Right forelimb (tissue), 1 donor: ENCODE measurements at regions not wholly inside any gene's neighbourhood (a gene's known extent, or its start where the extent isn't known, plus 50 kb on each side); places are given as distances from the start of the nearest gene placed in this dataset.
"Not testable (repeated sequence)": the region's sequence is repeated elsewhere in the genome, so short reads cannot be mapped to it uniquely, and the experiment has no call there.

Experiments
- DNase-seq: peaks from one replicate; pipeline ENCODE4 v3.0.0-alpha.2; 2018

GRCh38 chr17:31609996-31610910 lies 218.8 kb downstream of the RAB11FIP4 start:
- no peak for DNase-seq

GRCh38 chr17:31609331-31609730 lies 217.9 kb downstream of the RAB11FIP4 start:
- DNase-seq = no peak

GRCh38 chr17:31608659-31609254 lies 217.3 kb downstream of the RAB11FIP4 start:
- DNase-seq = no peak

- DNase-seq = no peak
These were observed 214.3 kb downstream of the RAB11FIP4 start for GRCh38 chr17:31605761-31606160.

GRCh38 chr17:31604936-31605335 lies 213.5 kb downstream of the RAB11FIP4 start:
- no peak for DNase-seq

- DNase-seq = not testable (repeated sequence)
These were observed 208.7 kb downstream of the RAB11FIP4 start for GRCh38 chr17:31600144-31600543.

- no peak for DNase-seq
These were observed 207.6 kb downstream of the RAB11FIP4 start for GRCh38 chr17:31598921-31599571.

- DNase-seq = no peak
These were observed 206.9 kb downstream of the RAB11FIP4 start for GRCh38 chr17:31598399-31598782.

- DNase-seq = no peak
These were observed 206.3 kb downstream of the RAB11FIP4 start for GRCh38 chr17:31597646-31598398.

GRCh38 chr17:31596382-31597323 lies 205.2 kb downstream of the RAB11FIP4 start:
- DNase-seq = peak; percentile 71

- no peak for DNase-seq
These were observed 204.3 kb downstream of the RAB11FIP4 start for GRCh38 chr17:31595666-31596381.

- DNase-seq = no peak
These were observed 203.6 kb downstream of the RAB11FIP4 start for GRCh38 chr17:31595076-31595475.

GRCh38 chr17:31594416-31594815 lies 202.9 kb downstream of the RAB11FIP4 start:
- DNase-seq = no peak

- peak; percentile 67 for DNase-seq
These were observed 202.3 kb downstream of the RAB11FIP4 start for GRCh38 chr17:31593806-31594205.

- no peak for DNase-seq
These were observed 200.4 kb downstream of the RAB11FIP4 start for GRCh38 chr17:31591924-31592323.

GRCh38 chr17:31588512-31588911 lies 197.0 kb downstream of the RAB11FIP4 start:
- DNase-seq = no peak

- no peak for DNase-seq
These were observed 196.6 kb downstream of the RAB11FIP4 start for GRCh38 chr17:31588034-31588433.
